ENCODE measurements at regions not wholly inside any gene's neighbourhood (a gene's known extent, or its start where the extent isn't known, plus 50 kb on each side); places are given as distances from the start of the nearest gene placed in this dataset.

DNA sequence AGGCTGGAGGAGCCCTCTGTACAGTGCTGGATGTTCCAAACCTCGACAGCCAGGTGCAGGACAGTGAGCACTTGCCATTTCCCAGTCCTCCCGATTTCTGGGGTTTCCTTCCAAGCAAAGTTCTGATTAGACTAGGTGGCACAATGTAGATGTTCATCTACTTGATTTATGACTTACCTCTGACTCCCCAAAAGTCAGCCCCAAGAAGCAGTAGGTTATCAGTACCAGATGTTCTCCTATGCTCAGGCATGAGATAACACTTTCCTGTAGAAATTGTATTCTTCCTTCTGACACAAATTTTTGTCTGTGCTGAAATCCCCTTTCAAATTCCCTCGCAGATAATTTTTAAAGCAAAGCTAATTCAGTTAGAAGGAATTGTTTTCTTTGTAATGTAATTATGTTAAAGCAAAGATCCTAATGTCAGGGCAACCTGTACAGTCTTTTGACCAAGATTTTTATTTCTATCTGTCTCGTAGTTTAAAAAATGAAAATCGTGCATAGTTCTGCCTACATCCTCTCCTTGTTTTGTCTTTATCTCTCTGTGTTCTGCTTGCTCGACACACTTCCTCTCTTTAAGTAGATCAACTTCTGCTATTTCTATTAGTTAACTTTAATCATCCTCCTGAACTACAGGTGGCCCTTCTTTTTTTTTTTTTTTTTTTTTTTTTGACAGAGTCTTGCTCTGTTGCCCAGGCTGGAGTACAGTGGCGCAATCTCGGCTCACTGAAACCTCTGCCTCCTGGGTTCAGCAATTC lies 102.4 kb upstream of the PJA2 start:
- Histone ChIP-seq H3K9me2 (replicated peaks; ENCODE audit: control insufficient read depth, low read length) (no peaks in the 10 kb centered on the region), H3K4me1 (ENCODE audit: control insufficient read depth, low read length) (peaks cover 5% of the 10 kb centered on the region), H3K9me3 (ENCODE audit: control insufficient read depth, insufficient read depth, low read length) (no peaks in the 10 kb centered on the region), H3K4me3 (ENCODE audit: low read length) (no peak overlapping the region), H3F3A (ENCODE audit: control insufficient read depth, insufficient read depth) (no peaks in the 10 kb centered on the region), H3K36me3 (ENCODE audit: control insufficient read depth, low read length) (no peaks in the 10 kb centered on the region), H3K27me3 (ENCODE audit: control insufficient read depth, low read length) (no peaks in the 10 kb centered on the region), H3K79me2 (ENCODE audit: control insufficient read depth, low read length) (no peaks in the 10 kb centered on the region), H3K27ac (ENCODE audit: low read depth, low read length) (no peak overlapping the region), H4K20me1 (ENCODE audit: control insufficient read depth, insufficient read depth, low read depth, low read length) (no peaks in the 10 kb centered on the region), H3K4me2 (ENCODE audit: low read length) (0 out of 2 replicates have a peak overlapping the region, but pooled peaks have one; percentile 17)
- TF ChIP-seq EZH2phosphoT487 (IDR thresholded peaks at IDR 0.05; ENCODE audit: borderline replicate concordance, low read length) (no peak), CTCF (IDR thresholded peaks at IDR 0.05; ENCODE audit: low read depth, low read length, poor library complexity, severe bottlenecking) (no peak)

DNA sequence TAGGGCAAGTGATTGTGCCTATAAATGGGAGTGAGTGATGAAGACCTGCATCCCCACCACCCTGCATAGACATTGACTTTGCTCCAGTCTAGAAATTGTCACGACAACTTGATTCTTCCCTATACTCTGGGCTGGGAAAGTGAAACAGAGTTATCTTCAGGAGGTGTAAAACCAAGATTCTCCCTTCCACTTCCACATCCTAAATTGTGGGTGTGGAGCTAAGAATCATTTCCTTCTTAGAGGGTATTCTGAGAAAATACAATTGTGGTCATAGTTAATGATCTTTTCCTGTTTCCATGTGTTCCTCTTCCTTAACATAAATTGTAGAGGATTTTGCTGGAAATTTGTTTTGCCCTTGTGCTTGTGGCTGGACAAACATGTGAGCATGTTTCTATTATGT lies 96.8 kb upstream of the PJA2 start:
- Histone ChIP-seq H3K4me1 (ENCODE audit: control insufficient read depth, low read length) (no peaks in the 10 kb centered on the region), H3K9me2 (replicated peaks; ENCODE audit: control insufficient read depth, low read length) (no peaks in the 10 kb centered on the region), H3K9me3 (ENCODE audit: control insufficient read depth, insufficient read depth, low read length) (no peaks in the 10 kb centered on the region), H3K4me2 (ENCODE audit: low read length) (no peak overlapping the region), H3K27ac (ENCODE audit: low read depth, low read length) (no peak overlapping the region), H3K4me3 (ENCODE audit: low read length) (no peak overlapping the region), H3F3A (ENCODE audit: control insufficient read depth, insufficient read depth) (no peaks in the 10 kb centered on the region), H3K27me3 (ENCODE audit: control insufficient read depth, low read length) (no peaks in the 10 kb centered on the region), H4K20me1 (ENCODE audit: control insufficient read depth, insufficient read depth, low read depth, low read length) (no peaks in the 10 kb centered on the region), H3K36me3 (ENCODE audit: control insufficient read depth, low read length) (no peaks in the 10 kb centered on the region), H3K79me2 (ENCODE audit: control insufficient read depth, low read length) (no peaks in the 10 kb centered on the region)
- no peak for TF ChIP-seq EZH2phosphoT487 (IDR thresholded peaks at IDR 0.05; ENCODE audit: borderline replicate concordance, low read length)
- TF ChIP-seq CTCF (IDR thresholded peaks at IDR 0.05; ENCODE audit: low read depth, low read length, poor library complexity, severe bottlenecking), result no peak

DNA sequence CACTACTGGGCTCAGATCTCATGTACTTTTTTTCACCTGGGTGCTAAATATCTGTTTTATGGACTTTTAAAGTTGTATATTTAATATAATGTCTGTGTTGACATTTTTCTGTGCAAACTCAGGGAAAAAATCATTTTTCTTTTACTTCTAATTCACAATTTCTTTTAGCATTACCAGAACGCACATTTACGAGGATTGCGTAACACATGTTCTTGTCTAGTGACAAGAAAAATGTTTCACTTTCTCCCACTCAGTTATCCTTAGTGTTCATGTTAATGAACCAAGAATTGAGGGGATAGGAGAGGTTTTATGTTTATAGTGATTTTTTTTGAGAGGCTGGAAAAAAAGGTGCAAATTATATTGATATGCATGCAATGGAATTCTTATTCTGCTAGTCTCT lies 86.3 kb upstream of the PJA2 start:
- no peaks in the 10 kb centered on the region for H4K20me1 ChIP-seq (ENCODE audit: control insufficient read depth, insufficient read depth, low read depth, low read length)
- H3K9me3 ChIP-seq (ENCODE audit: control insufficient read depth, insufficient read depth, low read length), result no peaks in the 10 kb centered on the region
- no peaks in the 10 kb centered on the region for H3K79me2 ChIP-seq (ENCODE audit: control insufficient read depth, low read length)
- H3K4me1 ChIP-seq (ENCODE audit: control insufficient read depth, low read length), result no peaks in the 10 kb centered on the region
- no peaks in the 10 kb centered on the region for H3K36me3 ChIP-seq (ENCODE audit: control insufficient read depth, low read length)
- no peaks in the 10 kb centered on the region for H3K9me2 ChIP-seq (replicated peaks; ENCODE audit: control insufficient read depth, low read length)
- no peaks in the 10 kb centered on the region for H3K27me3 ChIP-seq (ENCODE audit: control insufficient read depth, low read length)
- TF ChIP-seq CTCF (IDR thresholded peaks at IDR 0.05; ENCODE audit: low read depth, low read length, poor library complexity, severe bottlenecking) (no peak), EZH2phosphoT487 (IDR thresholded peaks at IDR 0.05; ENCODE audit: borderline replicate concordance, low read length) (no peak)
- H3K4me3 ChIP-seq (ENCODE audit: low read length), result no peak overlapping the region
- H3K27ac ChIP-seq (ENCODE audit: low read depth, low read length), result no peak overlapping the region
- no peak overlapping the region for H3K4me2 ChIP-seq (ENCODE audit: low read length)
- H3F3A ChIP-seq (ENCODE audit: control insufficient read depth, insufficient read depth), result no peaks in the 10 kb centered on the region

Measured in DOHH2 (cell line).